Activated CD4-positive, alpha-beta T cell treated with anti-CD3 and anti-CD28 coated beads for 36 hours (primary cell): ENCODE measurements at regions not wholly inside any gene's neighbourhood (a gene's known extent, or its start where the extent isn't known, plus 50 kb on each side); places are given as distances from the start of the nearest gene placed in this dataset.

Experiments
- ATAC-seq: fragments of 200-7000 bp; cut with Tn5 transposase; one replicate; pipeline ENCODE4 v1.10.0; 2021; ENCODE audit warnings: mild to moderate bottlenecking, moderate library complexity
- CTCF ChIA-PET: fragments of 350-600 bp; sonication (Branson Sonifier 250); formaldehyde crosslinking; loops from one replicate; lab custom pipeline; 2021; ENCODE audit warnings: antibody characterized with exemption; lab: Charles Lee
- POLR2A ChIA-PET: fragments of 350-600 bp; sonication (Branson Sonifier 250); formaldehyde crosslinking; loops from one replicate; lab custom pipeline; 2021; ENCODE audit warnings: antibody characterized with exemption, inconsistent platforms; lab: Charles Lee
- DNase-seq: peaks from one replicate; pipeline ENCODE4 v3.0.0-alpha.2; 2020
- H3K27ac Mint-ChIP-seq: one replicate; pipeline ENCODE4 v1.8.0; 2021; ENCODE audit warnings: mixed read lengths
- H3K27me3 Mint-ChIP-seq: one replicate; pipeline ENCODE4 v1.8.0; 2021; ENCODE audit warnings: mixed read lengths
- H3K36me3 Mint-ChIP-seq: one replicate; pipeline ENCODE4 v1.8.0; 2021; ENCODE audit warnings: low read depth, mixed read lengths
- H3K4me1 Mint-ChIP-seq: one replicate; pipeline ENCODE4 v1.8.0; 2021; ENCODE audit warnings: mixed read lengths
- H3K4me3 Mint-ChIP-seq: one replicate; pipeline ENCODE4 v1.8.0; 2021; ENCODE audit warnings: mild to moderate bottlenecking, moderate library complexity, mixed read lengths
- H3K9me3 Mint-ChIP-seq: one replicate; pipeline ENCODE4 v1.8.0; 2021; ENCODE audit warnings: low read depth, mixed read lengths
- intact Hi-C, 2 experiments: fragments of 100-400 bp; cut with DNase I in 1 of 2; cut with micrococcal nuclease in 1 of 2; formaldehyde crosslinking; loops; one replicate each; pipeline versions ENCODE4 v1.14.2 to v1.15.1; 2022 to 2024; cut with DNase I, micrococcal nuclease

GRCh38 chr3:164459521-164460151 lies 618.7 kb downstream of the SI start:
- ChIA-PET POLR2A (no interaction called here), CTCF (no interaction called here)
- no peak overlapping the region for H3K4me3 Mint-ChIP-seq
- H3K27ac Mint-ChIP-seq: no peak overlapping the region
- intact Hi-C loops: no loop called here
- DNase-seq (no peak), ATAC-seq (no peak)
- no peaks in the 10 kb centered on the region for H3K27me3 Mint-ChIP-seq
- no peaks in the 10 kb centered on the region for H3K36me3 Mint-ChIP-seq
- H3K9me3 Mint-ChIP-seq: peaks cover 9% of the 10 kb centered on the region
- no peaks in the 10 kb centered on the region for H3K4me1 Mint-ChIP-seq

DNA sequence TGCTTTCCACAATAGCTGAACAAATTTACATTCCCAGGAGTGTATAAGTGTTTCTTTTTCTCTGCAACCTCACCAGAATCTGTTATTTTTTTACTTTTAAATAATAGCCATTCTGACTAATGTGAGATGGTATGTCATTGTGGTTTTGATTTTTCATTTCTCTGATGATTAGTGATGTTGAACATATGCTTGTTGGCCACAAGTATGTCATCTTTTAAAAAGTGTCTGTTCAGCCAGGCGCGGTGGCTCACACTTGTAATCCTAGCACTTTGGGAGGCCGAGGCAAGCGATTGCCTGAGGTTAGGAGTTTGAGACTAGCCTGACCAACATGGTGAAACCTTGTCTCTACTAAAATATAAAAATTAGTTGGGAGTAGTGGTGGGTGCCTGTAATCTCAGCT lies 619.3 kb downstream of the SI start:
- H3K27me3 Mint-ChIP-seq: no peaks in the 10 kb centered on the region

DNA sequence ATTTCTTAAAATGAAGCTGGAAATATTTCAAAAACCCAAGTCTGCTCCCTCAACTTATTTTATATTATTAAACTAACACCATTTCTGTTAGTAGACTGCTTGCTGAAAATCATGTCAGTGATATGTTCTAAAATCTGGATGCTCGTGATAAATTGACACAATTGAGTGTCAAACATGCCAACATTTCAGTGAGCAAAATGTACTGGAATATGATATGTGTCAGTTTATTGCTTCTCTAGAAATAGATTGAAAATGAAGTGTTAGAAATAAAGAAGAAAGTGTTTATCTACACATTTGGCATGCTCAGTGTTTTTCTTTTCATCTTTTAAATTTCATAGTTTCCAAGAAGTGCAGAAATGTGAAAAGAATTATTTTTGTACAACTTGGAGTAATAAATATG lies 624.6 kb downstream of the SI start:
- intact Hi-C loops: no loop called here
- no peaks in the 10 kb centered on the region for H3K27me3 Mint-ChIP-seq
- ATAC-seq (no peak), DNase-seq (no peak)
- H3K36me3 Mint-ChIP-seq: no peaks in the 10 kb centered on the region
- H3K4me3 Mint-ChIP-seq: no peak overlapping the region
- no peaks in the 10 kb centered on the region for H3K4me1 Mint-ChIP-seq
- POLR2A ChIA-PET: no interaction called here
- no peak overlapping the region for H3K27ac Mint-ChIP-seq
- peaks cover 23% of the 10 kb centered on the region for H3K9me3 Mint-ChIP-seq
- CTCF ChIA-PET: interaction anchor here (0.7 kb wide), 1 partner anchor 17 kb away, joined by 3 read pairs; no protein-coding TSS in a partner anchor

More for the DNA sequence above, 619.3 kb downstream of the SI start:
- Mint-ChIP-seq H3K9me3 (peaks cover 9% of the 10 kb centered on the region), H3K4me1 (no peaks in the 10 kb centered on the region), H3K4me3 (no peak overlapping the region), H3K27ac (no peak overlapping the region), H3K36me3 (no peaks in the 10 kb centered on the region)
- ChIA-PET POLR2A (no interaction called here), CTCF (no interaction called here)
- no peak for DNase-seq
- ATAC-seq: no peak
- intact Hi-C loops: no loop called here

DNA sequence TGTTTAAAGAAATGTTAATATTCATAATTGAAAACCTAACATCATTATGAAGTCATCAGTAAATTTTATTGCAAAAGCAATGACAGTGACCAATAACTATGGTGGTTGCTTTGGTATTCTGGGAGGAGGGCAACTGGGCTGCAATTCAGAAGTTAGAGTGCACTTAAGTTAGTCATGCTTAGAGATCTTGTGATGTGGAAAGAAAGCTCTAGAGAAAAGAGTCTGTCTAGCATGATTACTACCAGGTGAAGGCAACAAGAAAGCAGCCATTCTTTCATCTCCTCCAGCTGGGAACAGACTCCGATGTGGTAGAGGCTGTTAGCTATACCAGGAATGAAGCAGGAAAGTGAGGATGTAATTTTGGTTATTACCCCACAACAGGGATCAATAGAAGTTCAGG lies 625.6 kb downstream of the SI start:
- H3K4me1 Mint-ChIP-seq: no peaks in the 10 kb centered on the region
- POLR2A ChIA-PET: no interaction called here
- no peak for DNase-seq

DNA sequence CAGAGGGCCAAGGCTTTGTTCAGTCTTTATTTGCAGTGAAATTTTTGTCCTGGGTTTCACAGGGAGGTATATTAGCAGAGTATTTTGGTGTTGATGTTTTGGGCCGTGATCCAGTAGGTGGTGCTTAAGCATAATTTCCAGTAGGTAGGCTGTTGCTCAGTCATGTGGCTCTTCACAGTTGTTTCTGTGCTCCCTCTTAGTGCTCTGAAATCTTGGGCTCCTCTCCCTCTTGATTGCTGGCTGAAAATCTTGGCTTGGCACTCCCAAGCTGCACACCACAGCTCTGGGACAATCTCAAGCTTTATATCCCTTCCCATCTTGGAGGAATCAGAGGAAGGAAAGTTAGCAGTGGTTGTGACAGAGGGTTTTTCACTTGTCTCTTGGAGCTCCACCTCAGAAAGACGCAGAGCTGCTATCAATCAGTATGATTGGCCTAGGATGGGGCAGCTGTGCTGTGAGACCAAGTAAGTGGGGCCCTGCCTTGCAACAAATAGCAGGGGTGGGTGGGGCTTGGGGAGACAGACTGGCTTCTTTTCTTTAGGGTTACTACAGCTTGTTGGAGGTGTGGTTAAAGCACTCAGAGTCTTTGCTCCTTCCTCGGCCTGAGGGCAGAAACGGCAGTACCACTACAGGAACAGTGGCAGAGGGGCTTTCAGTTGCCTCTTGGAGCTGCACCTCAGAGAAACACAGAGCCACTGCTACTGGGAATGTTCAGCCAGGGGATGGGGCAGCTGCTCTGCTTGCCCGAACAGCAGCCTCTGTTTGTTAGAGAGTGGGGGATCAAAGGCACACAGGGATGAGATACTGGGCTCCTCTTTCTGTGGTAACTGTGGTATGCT lies 627.0 kb downstream of the SI start:
- Mint-ChIP-seq H3K27me3 (no peaks in the 10 kb centered on the region), H3K4me3 (no peak overlapping the region), H3K36me3 (no peaks in the 10 kb centered on the region), H3K27ac (no peak overlapping the region), H3K4me1 (no peaks in the 10 kb centered on the region), H3K9me3 (peaks cover 34% of the 10 kb centered on the region)
- intact Hi-C loops: no loop called here
- DNase-seq (no peak), ATAC-seq (no peak)
- ChIA-PET CTCF (no interaction called here), POLR2A (no interaction called here)

More for the DNA sequence above, 625.6 kb downstream of the SI start:
- intact Hi-C loops: no loop called here
- Mint-ChIP-seq H3K9me3 (peaks cover 27% of the 10 kb centered on the region), H3K27me3 (no peaks in the 10 kb centered on the region), H3K27ac (no peak overlapping the region), H3K4me3 (no peak overlapping the region), H3K36me3 (no peaks in the 10 kb centered on the region)
- CTCF ChIA-PET: no interaction called here
- no peak for ATAC-seq

DNA sequence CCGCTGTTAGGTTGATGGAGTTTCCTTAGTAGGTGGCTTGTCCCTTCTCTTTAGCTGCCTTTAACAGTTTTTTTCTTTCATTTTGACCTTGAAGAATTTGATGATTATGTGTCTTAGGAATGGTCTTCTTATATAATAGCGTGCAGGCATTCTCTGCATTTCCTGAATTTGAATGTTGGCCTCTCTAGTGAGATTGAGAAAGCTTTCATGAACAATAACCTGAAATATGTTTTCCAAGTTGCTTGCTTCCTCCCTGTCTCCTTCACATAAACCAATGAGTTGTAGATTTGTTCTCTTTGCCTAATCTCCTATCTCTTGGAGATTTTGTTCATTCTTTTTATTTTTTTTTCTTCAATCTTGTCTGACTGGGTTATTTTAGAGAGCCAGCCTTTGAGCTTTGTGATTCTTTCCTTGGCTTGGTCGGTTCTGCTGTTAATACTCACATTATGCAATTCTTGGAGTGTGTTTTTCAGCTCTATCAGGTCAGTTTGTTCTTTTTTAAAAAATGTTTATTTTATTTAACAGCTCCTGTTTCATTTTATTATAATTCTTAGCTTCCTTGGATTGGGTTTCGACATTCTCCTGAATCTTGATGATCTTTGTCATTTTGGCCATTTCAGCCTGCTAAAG lies 627.9 kb downstream of the SI start:
- DNase-seq (no peak), ATAC-seq (no peak)
- no peak overlapping the region for H3K4me3 Mint-ChIP-seq
- POLR2A ChIA-PET: no interaction called here
- H3K9me3 Mint-ChIP-seq: peaks cover 37% of the 10 kb centered on the region
- CTCF ChIA-PET: no interaction called here
- no peak overlapping the region for H3K27ac Mint-ChIP-seq
- no peaks in the 10 kb centered on the region for H3K36me3 Mint-ChIP-seq
- no peaks in the 10 kb centered on the region for H3K27me3 Mint-ChIP-seq
- intact Hi-C loops: no loop called here
- H3K4me1 Mint-ChIP-seq: no peaks in the 10 kb centered on the region

DNA sequence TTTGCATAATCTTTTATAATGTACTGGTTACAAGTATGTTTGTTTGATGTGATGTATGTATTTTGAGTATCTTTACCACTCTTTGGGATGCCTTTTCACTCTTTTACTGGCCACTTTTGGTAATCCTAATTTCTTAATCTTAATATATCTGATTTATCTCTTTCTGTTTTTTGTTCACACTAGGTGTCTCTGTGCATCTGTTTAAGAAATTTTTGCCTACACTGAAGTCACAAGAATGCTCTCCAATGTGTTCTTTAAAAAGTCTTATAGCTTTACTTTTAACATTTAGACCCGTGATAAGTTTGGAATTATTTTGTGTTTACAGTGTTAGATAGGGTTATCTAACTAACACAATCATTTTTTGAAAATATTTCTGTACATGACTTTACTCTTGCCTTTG lies 659.1 kb downstream of the SI start:
- DNase-seq (no peak), ATAC-seq (no peak)
- Mint-ChIP-seq H3K9me3 (peaks cover 8% of the 10 kb centered on the region), H3K27me3 (no peaks in the 10 kb centered on the region), H3K4me3 (no peak overlapping the region), H3K36me3 (no peaks in the 10 kb centered on the region), H3K27ac (no peak overlapping the region), H3K4me1 (no peaks in the 10 kb centered on the region)
- POLR2A ChIA-PET: no interaction called here
- intact Hi-C loops: no loop called here
- CTCF ChIA-PET: no interaction called here

DNA sequence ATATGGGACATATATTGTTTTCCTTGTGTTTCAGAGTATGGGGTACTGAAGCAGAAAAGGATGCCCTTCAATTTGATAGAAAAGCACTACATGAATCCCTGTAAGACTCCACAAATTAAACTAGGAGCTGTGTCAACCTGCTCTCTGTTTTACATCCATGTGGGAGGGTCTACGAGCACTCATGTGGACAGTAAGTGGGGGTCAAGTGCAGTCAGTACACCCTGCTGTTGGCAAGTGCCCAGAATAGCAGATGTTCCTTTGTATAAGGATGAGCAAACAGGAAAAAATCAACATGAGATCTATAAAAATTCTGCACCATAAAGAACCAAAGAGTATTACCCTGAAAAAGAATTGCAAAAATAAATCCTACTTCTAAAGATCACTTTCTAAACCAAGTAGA lies 659.9 kb downstream of the SI start:
- intact Hi-C loops: no loop called here
- no peaks in the 10 kb centered on the region for H3K4me1 Mint-ChIP-seq

DNA sequence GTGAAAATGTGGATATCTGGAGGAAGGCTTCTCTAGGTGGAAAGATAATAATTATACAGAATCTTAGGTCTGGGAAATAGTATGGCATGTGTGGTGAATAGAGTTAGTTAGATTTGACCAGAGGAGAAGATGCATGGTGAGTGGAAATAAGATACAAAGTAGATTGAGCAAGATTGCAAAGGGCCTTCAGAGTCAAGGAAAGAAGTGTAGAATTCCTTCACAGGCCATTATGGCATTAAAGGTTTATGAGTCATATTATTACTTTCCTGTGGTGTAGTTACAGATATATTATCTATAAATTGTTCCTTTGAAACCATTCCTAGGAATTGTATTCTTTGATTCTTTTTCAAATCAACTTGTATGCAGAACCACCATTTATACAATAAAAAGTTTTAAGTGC lies 660.3 kb downstream of the SI start:
- Mint-ChIP-seq H3K4me1 (no peaks in the 10 kb centered on the region), H3K27ac (no peak overlapping the region), H3K27me3 (no peaks in the 10 kb centered on the region), H3K4me3 (no peak overlapping the region), H3K36me3 (no peaks in the 10 kb centered on the region), H3K9me3 (peaks cover 13% of the 10 kb centered on the region)
- intact Hi-C loops: no loop called here
- POLR2A ChIA-PET: no interaction called here
- ATAC-seq (no peak), DNase-seq (no peak)
- CTCF ChIA-PET: no interaction called here

More for the DNA sequence above, 659.9 kb downstream of the SI start:
- Mint-ChIP-seq H3K36me3 (no peaks in the 10 kb centered on the region), H3K27ac (no peak overlapping the region), H3K4me3 (no peak overlapping the region), H3K9me3 (peaks cover 8% of the 10 kb centered on the region), H3K27me3 (no peaks in the 10 kb centered on the region)
- DNase-seq (no peak), ATAC-seq (no peak)
- ChIA-PET CTCF (no interaction called here), POLR2A (no interaction called here)

GRCh38 chr3:164416491-164417222 lies 661.6 kb downstream of the SI start:
- no peak overlapping the region for H3K27ac Mint-ChIP-seq
- DNase-seq (no peak), ATAC-seq (no peak)
- H3K4me1 Mint-ChIP-seq: no peaks in the 10 kb centered on the region
- no peaks in the 10 kb centered on the region for H3K27me3 Mint-ChIP-seq
- H3K9me3 Mint-ChIP-seq: peaks cover 18% of the 10 kb centered on the region
- ChIA-PET CTCF (interaction anchor here (0.8 kb wide), 1 partner anchor 790 kb away, joined by 4 read pairs; no protein-coding TSS in a partner anchor), POLR2A (no interaction called here)
- H3K4me3 Mint-ChIP-seq: no peak overlapping the region
- H3K36me3 Mint-ChIP-seq: no peaks in the 10 kb centered on the region
- intact Hi-C loops: no loop called here

DNA sequence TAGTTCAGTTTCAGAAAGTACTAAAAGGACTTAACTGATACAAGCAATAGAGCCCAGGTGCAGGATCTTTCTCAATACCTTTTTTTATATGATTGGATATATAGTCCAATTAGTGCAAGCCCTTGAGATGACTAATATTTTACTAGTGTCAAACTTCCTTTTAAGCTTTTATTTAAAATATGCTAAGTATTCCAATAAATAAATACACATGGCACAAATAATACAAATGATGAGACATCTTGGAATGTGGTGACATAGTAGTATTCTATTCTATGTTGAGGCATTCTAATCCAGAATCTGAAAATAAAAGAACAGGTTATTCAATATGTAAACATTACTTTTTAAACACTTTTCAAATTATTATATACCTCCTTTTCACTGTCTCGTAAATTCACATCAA lies 670.0 kb downstream of the SI start:
- DNase-seq (no peak), ATAC-seq (no peak)
- POLR2A ChIA-PET: no interaction called here
- H3K27me3 Mint-ChIP-seq: no peaks in the 10 kb centered on the region
- peaks cover 15% of the 10 kb centered on the region for H3K9me3 Mint-ChIP-seq
- no peak overlapping the region for H3K4me3 Mint-ChIP-seq
- intact Hi-C loops: loop anchor here in 1 of 2 experiments (10.0 kb wide), 1 partner anchor 776 kb away; no protein-coding TSS in a partner anchor
- H3K36me3 Mint-ChIP-seq: no peaks in the 10 kb centered on the region
- CTCF ChIA-PET: no interaction called here
- no peak overlapping the region for H3K27ac Mint-ChIP-seq
- no peaks in the 10 kb centered on the region for H3K4me1 Mint-ChIP-seq
